SK-N-SH (cell line): ENCODE measurements at regions not wholly inside any gene's neighbourhood (a gene's known extent, or its start where the extent isn't known, plus 50 kb on each side); places are given as distances from the start of the nearest gene placed in this dataset.

Experiments used
- CTCF ChIP-seq: fragments of 200-600 bp; sonication (generic); IDR thresholded peaks from 2 replicates; pipeline ENCODE4 v1.6.1; 2017; ENCODE audit warnings: antibody characterized with exemption, mild to moderate bottlenecking, moderate library complexity
- EP300 ChIP-seq, 2 experiments: IDR thresholded peaks; 2 replicates each; pipeline versions ENCODE4 v1.4.0 to v1.6.1; 2012; ENCODE audit warnings: borderline replicate concordance in 1 of 2, low read depth in 1 of 2, low read length in 1 of 2
- FOXM1 ChIP-seq: IDR thresholded peaks from 2 replicates; pipeline ENCODE4 v1.4.0; 2012; ENCODE audit warnings: low read depth, mild to moderate bottlenecking
- MXI1 ChIP-seq: IDR thresholded peaks from 2 replicates; pipeline ENCODE4 v1.6.1; 2012; ENCODE audit warnings: mild to moderate bottlenecking, low read depth, low read length, improper control_type of control experiment
- NRF1 ChIP-seq: IDR thresholded peaks from 2 replicates; pipeline ENCODE4 v1.6.1; 2012; ENCODE audit warnings: low read depth, mild to moderate bottlenecking, low read length
- POLR2AphosphoS5 ChIP-seq: IDR thresholded peaks from 2 replicates; pipeline ENCODE4 v1.6.1; 2012; ENCODE audit warnings: low read depth, low read length
- RXRA ChIP-seq: IDR thresholded peaks from 2 replicates; pipeline ENCODE4 v1.4.0; 2012; ENCODE audit warnings: low read depth, mild to moderate bottlenecking, borderline replicate concordance
- SIN3A ChIP-seq: IDR thresholded peaks from 2 replicates; pipeline ENCODE4 v1.6.1; 2012; ENCODE audit warnings: low read depth, mild to moderate bottlenecking, low read length, moderate library complexity, borderline replicate concordance
- SMC3 ChIP-seq: IDR thresholded peaks from 2 replicates; pipeline ENCODE4 v1.6.1; 2012; ENCODE audit warnings: low read depth, low read length, improper control_type of control experiment
- USF1 ChIP-seq: IDR thresholded peaks from 2 replicates; pipeline ENCODE4 v1.4.0; 2012; ENCODE audit warnings: low read depth, borderline replicate concordance
- USF2 ChIP-seq: fragments of 150-350 bp; IDR thresholded peaks from 2 replicates; pipeline ENCODE4 v1.6.1; 2017; ENCODE audit warnings: antibody characterized with exemption, low read length, low read depth, borderline replicate concordance
- ZBTB33 ChIP-seq: IDR thresholded peaks from 2 replicates; pipeline ENCODE4 v1.4.0; 2012; ENCODE audit warnings: low read depth, borderline replicate concordance

- TF ChIP-seq ZBTB33, result no peak
- TF ChIP-seq EP300 (IDR thresholded peaks at IDR 0.05; ENCODE audit: borderline replicate concordance in 1 of 2, low read depth in 1 of 2, low read length in 1 of 2), result no peak
- no peak for TF ChIP-seq SMC3
- TF ChIP-seq POLR2AphosphoS5, result no peak
- TF ChIP-seq USF1, result no peak
- no peak for TF ChIP-seq FOXM1
- TF ChIP-seq CTCF, result no peak
- no peak for TF ChIP-seq USF2
- no peak for TF ChIP-seq RXRA
- no peak for TF ChIP-seq SIN3A
- no peak for TF ChIP-seq NRF1
- TF ChIP-seq MXI1, result no peak
Measured at GRCh38 chr5:10077791-10078545, 171.7 kb downstream of the ATPSCKMT start.
